HG02642 (cell line): ENCODE measurements at regions not wholly inside any gene's neighbourhood (a gene's known extent, or its start where the extent isn't known, plus 50 kb on each side); places are given as distances from the start of the nearest gene placed in this dataset.
"Not testable (repeated sequence)": the region's sequence is repeated elsewhere in the genome, so short reads cannot be mapped to it uniquely, and the experiment has no call there.

Experiments used
- ATAC-seq: cut with Tn5 transposase; IDR thresholded peaks from one replicate; pipeline ENCODE4 v1.9.1; 2021; ENCODE audit warnings: mild to moderate bottlenecking; ENCODE audit not compliant: unreplicated experiment, poor library complexity

- no peak for ATAC-seq
These were observed 1040.7 kb upstream of the INTU start for GRCh38 chr4:126592088-126592487.

- no peak for ATAC-seq
These were observed 1039.1 kb upstream of the INTU start for GRCh38 chr4:126593626-126594025.

GRCh38 chr4:126595643-126596042, 1037.1 kb upstream of the INTU start:
- ATAC-seq, result no peak

- no peak for ATAC-seq
These were observed 1033.0 kb upstream of the INTU start for GRCh38 chr4:126599746-126600145.

- no peak for ATAC-seq
These were observed 1029.5 kb upstream of the INTU start for GRCh38 chr4:126603210-126603609.

GRCh38 chr4:126603825-126604224, 1028.9 kb upstream of the INTU start:
- no peak for ATAC-seq

- ATAC-seq, result no peak
These were observed 1028.4 kb upstream of the INTU start for GRCh38 chr4:126604268-126604867.

- ATAC-seq, result no peak
These were observed 1021.8 kb upstream of the INTU start for GRCh38 chr4:126610933-126611332.

- ATAC-seq, result no peak
These were observed 1020.9 kb upstream of the INTU start for GRCh38 chr4:126611900-126612299.

- ATAC-seq, result no peak
These were observed 1018.4 kb upstream of the INTU start for GRCh38 chr4:126614356-126614855.

GRCh38 chr4:126616795-126617194, 1016.0 kb upstream of the INTU start:
- ATAC-seq, result no peak

GRCh38 chr4:126627255-126627654, 1005.5 kb upstream of the INTU start:
- ATAC-seq, result no peak

- ATAC-seq, result no peak
These were observed 1003.8 kb upstream of the INTU start for GRCh38 chr4:126628933-126629332.

- ATAC-seq, result no peak
These were observed 1002.5 kb upstream of the INTU start for GRCh38 chr4:126630230-126630629.

- no peak for ATAC-seq
These were observed 999.5 kb upstream of the INTU start for GRCh38 chr4:126633306-126633705.

GRCh38 chr4:126637706-126638105, 995.1 kb upstream of the INTU start:
- no peak for ATAC-seq

GRCh38 chr4:126647320-126647719, 985.4 kb upstream of the INTU start:
- ATAC-seq, result no peak

- no peak for ATAC-seq
These were observed 984.9 kb upstream of the INTU start for GRCh38 chr4:126647756-126648397.

GRCh38 chr4:126658411-126658810, 974.3 kb upstream of the INTU start:
- no peak for ATAC-seq

- no peak for ATAC-seq
These were observed 971.6 kb upstream of the INTU start for GRCh38 chr4:126661194-126661593.

- ATAC-seq, result no peak
These were observed 967.9 kb upstream of the INTU start for GRCh38 chr4:126664839-126665238.

GRCh38 chr4:126670038-126670437, 962.7 kb upstream of the INTU start:
- not testable (repeated sequence) for ATAC-seq
